HG03060 (cell line): ENCODE measurements at regions not wholly inside any gene's neighbourhood (a gene's known extent, or its start where the extent isn't known, plus 50 kb on each side); places are given as distances from the start of the nearest gene placed in this dataset.
"Not testable (repeated sequence)": the region's sequence is repeated elsewhere in the genome, so short reads cannot be mapped to it uniquely, and the experiment has no call there.

Experiments
- ATAC-seq: cut with Tn5 transposase; IDR thresholded peaks from one replicate; pipeline ENCODE4 v1.9.1; 2021; ENCODE audit warnings: low read depth, moderate number of reproducible peaks; ENCODE audit not compliant: unreplicated experiment

DNA sequence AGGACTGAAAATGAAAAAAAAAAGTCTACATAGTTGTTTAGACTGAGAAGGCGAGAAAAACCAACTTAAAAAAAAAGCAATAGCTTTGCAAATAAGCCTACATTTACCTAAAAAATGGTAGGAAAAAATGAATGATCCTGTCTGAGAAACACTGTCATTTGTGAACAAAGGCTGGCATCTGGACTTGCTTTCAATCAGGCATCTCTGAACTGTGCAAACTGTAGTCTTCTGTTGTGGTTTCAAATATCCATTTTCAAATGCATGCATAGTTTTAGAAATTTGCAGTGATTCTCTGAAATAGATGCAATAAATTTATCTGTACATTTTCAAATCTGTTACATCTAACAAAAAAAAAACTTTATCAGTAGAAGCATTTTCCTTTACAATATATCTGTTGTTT, 106.1 kb upstream of the LUZP2 start:
- ATAC-seq, result no peak

DNA sequence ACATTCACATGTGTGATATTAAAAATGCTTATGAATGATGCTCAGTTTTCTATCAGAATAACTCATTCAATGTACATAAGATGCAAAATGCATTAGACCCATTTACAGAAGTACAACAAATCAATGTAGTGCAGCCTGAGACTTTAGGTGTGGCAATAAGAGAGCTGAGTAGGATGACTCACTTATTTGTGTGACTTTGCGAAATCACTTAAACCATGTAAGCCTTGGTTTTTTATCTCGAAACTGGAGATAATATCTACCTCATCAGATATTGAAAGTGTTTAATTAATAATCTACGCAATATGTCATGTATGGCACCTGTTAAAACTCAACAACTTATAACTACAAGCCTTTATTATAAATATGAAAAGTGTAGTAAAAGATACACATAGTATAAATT, 105.7 kb upstream of the LUZP2 start:
- ATAC-seq, result no peak

- no peak for ATAC-seq
These were observed 96.7 kb upstream of the LUZP2 start for GRCh38 chr11:24400059-24400665.

DNA sequence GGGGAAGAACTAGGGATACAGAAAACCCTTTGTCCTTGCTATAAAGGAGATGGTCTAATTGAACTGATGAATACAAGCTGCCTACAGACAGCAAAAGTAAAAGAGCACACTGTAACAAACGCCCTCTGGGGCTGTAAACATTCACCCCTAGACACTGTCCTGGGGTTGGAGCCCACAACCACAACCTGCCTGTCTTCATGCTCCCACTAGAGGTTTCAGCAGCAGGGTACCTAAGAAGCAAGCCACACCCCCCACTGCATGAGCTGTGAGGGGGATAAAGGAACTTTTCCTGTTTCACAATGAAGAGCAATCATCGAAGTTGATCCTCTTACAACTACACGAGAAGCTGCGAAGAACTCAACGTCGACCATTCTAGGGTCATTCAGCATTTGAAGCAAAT, 90.5 kb upstream of the LUZP2 start:
- no peak for ATAC-seq

GRCh38 chr11:24406980-24407379, 89.9 kb upstream of the LUZP2 start:
- no peak for ATAC-seq

GRCh38 chr11:24407733-24408132, 89.1 kb upstream of the LUZP2 start:
- no peak for ATAC-seq

- ATAC-seq, result no peak
These were observed 88.7 kb upstream of the LUZP2 start for GRCh38 chr11:24408202-24408601.

DNA sequence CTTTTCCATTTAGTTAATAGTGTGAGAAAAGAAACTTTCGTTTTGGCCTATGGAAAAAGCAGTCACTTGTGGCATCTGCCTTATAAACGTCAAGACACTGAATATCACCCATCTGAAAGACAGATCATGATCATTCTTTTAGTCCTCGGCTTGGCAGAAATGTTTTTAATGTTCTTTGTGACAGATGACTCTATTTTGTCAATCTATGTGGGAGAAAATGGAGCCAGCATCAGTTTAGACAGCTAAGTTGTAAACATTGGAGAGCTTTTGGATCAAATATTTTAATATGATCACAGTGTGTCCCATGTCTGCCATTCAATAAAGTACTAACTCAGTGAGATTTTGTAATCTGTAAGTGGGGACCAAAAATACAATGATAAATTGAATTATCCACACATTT, 85.1 kb upstream of the LUZP2 start:
- no peak for ATAC-seq

DNA sequence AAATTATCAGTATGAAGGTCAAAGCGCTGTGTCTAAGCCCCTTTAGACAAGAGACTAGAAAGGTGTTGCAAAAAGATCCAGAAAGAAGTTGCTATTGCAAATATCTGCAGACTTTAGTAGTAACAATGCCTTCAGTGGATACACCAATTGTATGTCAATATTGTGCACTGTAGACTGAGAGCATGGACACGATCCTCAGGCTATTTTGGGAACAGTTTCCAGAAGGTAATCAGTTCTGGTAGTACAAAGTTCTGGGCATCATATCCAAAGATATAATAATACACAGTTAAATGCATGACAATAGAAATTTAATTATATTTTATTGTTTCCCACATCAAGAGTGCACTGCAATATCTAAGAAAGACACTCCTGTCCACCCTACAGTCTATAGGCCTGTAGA, 84.1 kb upstream of the LUZP2 start:
- no peak for ATAC-seq

DNA sequence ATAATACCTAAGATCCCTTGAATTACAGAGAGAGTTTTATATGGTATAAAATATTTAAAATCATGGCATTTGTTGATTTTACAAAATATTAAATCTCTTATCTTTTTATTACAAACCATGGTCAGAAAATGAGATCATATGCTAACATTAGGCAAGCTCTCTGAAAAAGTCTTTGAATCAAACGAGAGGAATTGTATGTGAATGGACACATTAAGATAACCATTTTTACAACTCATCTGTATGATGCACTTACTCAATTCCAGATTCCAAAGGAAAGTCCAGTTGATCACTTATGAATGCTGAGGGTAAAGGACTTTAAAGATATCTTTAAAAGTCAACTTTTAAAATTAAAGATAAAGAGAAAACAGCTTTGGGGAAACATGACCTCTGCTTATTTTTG, 83.5 kb upstream of the LUZP2 start:
- ATAC-seq, result no peak

DNA sequence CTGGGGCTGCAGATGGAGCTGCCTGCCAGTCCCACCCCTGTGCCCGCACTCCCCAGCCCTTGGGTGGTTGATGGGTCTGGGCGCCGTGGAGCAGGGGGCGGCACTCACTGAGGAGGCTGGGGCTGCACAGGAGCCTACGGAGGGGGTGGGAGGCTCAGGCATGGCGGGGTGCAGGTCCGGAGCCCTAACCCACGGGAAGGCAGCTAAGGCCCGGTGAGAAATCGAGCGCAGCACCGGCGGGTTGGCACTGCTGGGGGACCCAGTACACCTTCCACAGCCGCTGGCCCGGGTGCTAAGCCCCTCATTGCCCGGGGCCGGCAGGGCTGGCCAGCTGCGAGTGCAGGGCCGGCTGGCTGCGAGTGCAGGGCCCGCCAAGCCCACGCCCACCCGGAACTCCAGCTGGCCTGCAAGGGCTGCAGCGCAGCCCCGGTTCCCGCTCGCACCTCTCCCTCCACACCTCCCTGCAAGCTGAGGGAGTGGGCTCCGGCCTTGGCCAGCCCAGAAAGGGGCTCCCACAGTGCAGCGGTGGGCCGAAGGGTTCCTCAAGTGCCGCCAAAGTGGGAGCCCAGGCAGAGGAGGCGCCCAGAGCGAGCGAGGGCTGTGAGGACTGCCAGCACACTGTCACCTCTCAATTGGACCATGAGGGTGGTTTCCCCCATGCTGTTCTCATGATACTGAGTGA, 80.8 kb upstream of the LUZP2 start:
- ATAC-seq, result not testable (repeated sequence)

- no peak for ATAC-seq
These were observed 75.1 kb upstream of the LUZP2 start for GRCh38 chr11:24421766-24422165.

DNA sequence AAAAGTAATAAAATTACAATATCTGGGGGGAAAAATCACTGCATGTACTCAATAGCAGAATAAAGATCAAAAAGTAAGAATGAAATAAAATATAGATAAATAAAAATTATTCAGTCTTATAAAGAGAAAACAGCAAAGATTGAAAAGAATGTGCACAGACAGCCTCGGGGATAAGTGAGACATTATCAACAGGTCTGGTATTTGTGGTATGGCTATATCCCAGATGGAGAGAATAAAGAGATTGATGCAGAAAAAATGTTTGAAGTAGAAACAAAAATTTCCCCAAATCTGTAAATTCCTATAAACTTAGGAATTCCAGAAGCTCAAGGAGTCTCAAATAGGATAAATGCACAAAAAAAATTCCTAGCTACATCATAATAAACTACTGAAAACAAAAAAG, 74.5 kb upstream of the LUZP2 start:
- ATAC-seq, result no peak

GRCh38 chr11:24437123-24437522, 59.7 kb upstream of the LUZP2 start:
- no peak for ATAC-seq
